Suppressor macrophage treated with lipopolysaccharide for 1 hour (primary cell): ENCODE measurements at regions not wholly inside any gene's neighbourhood (a gene's known extent, or its start where the extent isn't known, plus 50 kb on each side); places are given as distances from the start of the nearest gene placed in this dataset.
"Not testable (repeated sequence)": the region's sequence is repeated elsewhere in the genome, so short reads cannot be mapped to it uniquely, and the experiment has no call there.

Experiments
- DNase-seq, 3 donors: peaks; one replicate each; pipeline ENCODE4 v3.0.0-alpha.2; 2020 to 2022

DNA sequence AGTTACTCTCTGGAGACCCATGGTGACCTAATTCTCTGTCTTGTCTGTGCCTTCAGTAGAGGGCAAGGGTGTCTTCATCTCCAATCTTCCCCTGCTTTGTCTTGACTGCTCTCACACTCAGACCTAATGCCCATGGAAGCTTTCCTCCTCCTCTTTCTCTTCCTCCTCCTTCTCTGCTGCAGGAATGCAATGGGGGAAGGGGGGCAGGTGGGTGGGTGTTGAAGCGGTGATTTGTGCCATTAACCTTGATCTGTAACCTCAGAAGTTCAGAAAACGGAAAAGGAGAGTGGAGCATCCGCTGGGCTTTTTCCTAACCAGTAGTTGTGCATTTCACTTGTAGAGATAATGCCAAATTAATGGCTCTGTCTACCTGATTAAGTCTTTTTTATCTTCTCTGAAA, 172.3 kb upstream of the CDH11 start:
- no peak for DNase-seq

DNA sequence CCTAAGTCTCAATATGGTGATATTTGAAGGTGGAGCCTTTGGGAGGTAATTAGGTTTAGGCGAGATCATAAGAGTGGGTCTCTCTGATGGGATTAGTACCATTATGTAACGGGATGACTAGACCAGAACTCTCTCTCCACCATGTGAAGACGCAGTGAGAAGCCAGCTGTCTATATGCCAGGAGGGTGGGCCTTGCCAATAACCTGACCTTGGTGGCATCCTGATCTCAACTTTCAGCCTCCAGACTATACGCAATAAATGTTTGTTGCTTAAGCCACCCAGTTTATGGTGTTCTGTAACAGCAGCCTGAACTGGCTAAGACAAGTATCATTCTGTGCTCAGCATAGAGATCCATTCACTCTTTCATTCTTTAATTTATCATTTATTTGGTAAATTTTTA, 167.2 kb upstream of the CDH11 start:
- no peak for DNase-seq

DNA sequence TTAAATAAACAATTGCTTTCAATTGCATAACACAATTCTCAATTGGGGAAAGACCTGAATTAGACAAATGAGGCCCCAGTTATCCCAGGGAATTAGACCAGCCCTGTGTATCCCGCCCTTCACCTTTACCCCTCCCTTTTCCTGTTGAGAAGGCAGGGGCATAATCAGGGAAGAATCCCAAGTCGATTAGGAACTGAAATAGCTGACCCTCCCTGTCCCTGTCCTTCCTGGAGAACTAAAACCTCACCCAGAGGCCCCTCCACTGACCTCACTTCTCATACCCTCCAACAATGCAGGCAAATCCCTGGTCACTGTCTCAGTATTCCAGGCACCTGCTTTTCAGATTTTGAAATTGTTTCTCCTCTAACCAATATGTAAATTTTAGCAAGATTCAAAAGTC, 165.4 kb upstream of the CDH11 start:
- DNase-seq, result no peak

DNA sequence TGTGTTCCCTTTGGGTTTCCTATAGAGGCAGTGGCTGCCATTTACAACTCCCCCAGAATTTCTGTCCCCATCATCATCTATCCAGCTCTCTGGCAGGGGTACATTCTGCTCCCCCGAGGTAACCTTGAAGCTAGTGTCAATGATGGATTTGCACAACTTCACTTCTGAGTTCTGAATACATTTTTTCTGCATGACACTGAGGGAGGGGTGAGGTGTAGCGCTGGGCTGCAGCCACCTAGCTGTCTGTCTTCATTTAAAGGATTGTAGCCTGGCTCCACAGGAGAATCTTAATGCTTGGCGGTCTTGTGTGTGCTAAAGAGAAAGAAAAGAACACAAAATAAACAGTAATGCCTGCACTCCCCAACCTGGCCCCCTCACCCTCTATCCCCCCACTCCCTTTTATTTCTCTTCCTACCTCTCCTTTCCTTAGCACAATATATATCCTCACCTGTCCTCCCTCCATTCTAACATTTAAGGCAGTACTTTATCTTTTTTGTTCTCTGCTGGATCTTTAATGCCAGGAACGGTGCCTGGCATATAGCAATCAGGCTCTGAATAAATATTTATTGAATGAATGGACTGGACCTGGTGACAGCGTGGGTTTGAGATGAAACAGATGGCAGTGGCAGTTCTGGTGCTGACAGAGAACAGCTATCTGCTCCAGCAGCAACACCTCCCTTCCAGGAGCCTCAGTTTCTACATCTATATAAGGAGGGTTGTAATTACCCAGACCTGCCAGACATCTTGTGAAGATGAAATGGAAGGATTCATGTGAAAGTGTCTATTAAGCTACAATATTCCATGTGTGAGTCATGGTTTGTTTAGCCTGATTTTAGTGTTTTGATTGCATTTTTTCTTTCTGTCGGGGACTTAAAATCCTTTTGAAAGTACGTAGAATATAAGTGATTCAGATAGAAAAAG, 163.5 kb upstream of the CDH11 start:
- DNase-seq, result no peak

DNA sequence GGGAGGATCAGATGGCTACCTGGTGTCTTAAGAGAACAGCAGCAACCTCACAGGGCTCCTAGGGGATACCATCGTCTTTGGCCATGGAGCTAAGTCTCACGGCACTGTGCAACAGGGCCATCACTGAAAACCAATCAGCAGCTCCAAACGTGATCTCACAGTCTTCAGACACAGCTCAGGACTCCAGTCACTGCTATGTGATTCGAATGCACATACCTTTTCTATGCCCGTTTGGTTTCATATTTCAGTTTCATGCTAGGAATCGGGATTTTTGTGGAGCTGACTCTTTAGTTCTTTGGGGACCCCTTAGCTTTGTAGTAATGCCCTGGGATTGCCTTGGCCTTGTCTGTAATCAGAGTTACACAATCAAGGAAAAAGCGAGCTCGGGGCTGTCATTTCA, 162.8 kb upstream of the CDH11 start:
- DNase-seq, result no peak

DNA sequence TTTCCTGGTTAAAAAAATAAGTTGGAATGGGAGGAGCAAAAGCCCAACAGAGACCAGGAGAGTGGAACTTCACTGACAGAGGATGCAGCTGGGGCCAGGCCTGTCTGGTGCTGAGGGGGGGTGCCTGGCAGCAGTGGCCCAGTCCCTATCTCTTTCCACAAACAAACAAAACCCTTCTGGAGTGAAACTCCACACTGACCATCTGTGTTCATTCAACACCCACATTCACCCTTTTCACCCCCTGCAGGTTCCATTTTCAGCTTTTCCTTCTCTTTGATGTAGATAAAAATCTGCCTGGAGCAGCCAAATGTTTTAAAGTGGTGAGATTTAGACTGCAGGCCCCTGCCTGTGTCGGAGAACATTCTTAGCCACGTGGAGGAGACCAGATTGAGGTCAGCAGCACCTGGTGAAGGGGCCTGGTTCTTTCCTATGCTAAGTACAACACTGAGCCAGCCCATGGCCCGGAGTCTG, 161.4 kb upstream of the CDH11 start:
- no peak for DNase-seq

DNA sequence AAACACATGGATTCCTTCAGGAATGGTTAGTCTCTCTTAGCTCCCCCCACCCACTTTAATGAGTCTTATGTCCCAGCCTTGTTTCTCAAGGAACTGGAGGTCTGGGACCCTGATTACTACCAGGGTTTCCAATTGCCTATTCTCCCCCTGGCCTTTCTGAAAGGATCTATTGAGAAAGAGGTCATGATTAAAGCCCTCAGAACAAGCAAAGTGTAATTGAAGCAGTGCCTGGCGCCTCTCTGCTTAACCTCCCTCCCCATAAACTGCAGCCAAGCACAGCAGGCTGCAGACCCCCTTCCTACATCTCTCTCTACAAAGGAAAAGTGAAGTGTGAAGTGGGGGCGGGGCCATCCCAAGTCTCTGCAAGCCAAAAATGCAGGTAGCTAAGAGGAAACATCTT, 159.7 kb upstream of the CDH11 start:
- no peak for DNase-seq

DNA sequence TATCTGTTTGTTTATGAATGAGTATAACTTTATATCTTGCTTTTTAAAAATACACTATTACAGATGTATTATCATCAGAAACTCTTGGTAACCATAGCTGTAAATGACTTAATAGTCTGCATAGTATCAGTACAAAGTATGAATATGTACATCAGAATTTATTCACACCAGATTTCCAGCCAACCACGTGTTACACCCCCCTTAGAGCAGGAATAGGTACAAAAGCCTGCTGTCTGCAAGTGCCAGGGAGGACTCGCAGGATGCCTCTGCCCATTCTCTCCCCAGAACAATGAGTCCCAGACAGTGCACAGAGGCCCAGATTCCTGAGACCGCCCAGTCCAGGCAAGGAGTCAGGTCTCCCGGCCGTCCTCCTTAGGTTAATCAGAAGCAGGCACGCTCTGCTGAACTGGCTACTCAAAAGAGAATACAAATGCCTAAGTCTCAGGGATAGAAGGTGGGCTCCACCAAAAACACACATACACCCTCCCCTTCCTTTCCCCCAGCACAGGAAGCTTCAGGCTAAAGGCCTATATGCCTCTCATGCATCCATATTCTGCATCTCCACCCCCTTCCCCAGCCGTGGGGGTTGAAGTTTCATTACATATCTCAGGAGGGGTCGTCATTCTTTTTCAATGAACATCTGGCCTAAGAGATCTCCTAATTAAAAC, 159.1 kb upstream of the CDH11 start:
- DNase-seq, result no peak

DNA sequence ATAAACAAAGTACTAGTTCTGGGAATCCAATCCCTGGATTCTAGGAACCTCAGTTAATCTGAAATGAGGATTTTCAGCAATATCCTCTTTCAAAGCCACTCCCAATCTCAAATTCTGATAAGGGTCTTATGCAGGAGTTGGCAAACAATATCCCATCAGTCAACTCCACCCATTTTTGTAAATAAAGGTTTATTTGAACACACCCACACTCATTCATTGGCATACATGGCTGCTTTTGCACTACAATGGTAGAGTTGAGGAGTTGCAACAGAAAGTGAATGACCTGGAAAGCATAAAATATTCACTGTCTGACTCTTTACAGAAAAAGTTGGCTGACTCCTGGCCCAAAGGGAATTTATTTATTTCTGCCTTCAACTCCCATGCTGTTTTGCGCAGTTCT, 157.7 kb upstream of the CDH11 start:
- no peak for DNase-seq

DNA sequence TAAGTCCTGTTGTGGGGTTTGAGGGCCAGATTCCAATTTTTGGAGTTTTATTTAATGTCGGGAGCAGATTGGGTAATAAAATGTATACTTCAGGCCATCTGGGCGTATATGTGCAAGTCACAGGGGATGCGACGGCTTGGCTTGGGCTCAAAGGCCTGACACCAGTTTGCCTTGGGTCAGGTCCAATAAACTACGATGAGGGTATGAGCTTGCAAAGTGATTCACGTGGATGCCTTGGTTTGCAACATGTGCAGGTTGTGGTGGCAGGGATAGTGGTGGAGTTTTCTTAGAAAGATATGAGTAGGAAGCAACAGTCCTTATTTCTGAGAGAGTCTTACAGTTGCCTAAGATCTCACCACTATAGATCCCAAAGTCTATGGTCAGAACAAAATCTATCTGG, 157.0 kb upstream of the CDH11 start:
- DNase-seq, result no peak

DNA sequence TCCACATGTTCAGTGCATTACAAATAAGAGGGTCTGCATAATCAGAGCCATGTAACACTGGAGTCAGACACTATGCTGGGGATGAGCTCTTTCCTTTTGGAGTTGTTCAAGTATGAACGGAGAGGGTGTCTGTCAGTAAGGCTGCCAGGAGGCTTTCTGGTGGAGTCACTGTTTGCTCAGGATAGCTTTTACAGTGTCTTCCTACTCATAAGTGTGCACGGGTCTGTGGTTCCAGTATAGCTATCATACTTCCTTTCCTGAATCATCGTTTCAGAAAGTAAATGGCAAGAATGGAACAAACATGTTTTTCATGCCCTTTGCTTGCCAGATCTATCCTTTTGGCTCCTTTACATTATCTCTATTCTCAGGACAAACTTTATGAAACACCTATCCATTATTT, 152.7 kb upstream of the CDH11 start:
- no peak for DNase-seq

DNA sequence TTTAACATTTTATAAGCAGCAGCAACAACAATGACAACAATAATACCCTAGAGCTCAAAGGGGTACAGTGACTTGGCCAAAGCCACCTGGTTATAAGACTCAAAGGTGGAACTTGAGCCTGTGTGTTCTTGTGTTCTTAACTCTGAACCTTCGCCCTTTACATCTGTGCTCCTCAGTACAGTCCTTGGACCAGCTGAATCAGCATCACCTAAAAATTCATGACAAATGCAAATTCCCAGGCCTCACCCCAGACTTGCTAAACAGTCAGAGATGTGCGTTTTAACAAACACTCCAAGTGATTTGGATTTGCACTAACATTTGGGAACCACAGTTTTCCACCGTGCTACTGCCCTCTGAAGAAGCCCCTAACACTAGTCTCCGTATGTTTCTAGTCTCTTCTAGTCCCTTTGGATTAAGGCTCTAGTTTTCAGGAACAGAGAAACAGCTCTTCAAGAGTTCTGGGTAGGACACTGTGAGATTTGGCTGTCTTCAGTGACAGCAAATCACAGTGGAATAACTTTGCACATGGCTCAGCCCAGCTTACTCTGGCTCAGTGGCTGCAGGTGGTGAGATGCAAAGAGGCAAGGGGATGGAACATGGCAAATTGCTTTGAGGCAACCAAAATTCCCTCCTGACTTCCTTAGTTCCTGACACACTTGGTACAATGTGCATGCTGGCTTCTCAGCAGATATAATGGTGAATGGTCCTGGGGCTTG, 151.0 kb upstream of the CDH11 start:
- DNase-seq, result no peak

DNA sequence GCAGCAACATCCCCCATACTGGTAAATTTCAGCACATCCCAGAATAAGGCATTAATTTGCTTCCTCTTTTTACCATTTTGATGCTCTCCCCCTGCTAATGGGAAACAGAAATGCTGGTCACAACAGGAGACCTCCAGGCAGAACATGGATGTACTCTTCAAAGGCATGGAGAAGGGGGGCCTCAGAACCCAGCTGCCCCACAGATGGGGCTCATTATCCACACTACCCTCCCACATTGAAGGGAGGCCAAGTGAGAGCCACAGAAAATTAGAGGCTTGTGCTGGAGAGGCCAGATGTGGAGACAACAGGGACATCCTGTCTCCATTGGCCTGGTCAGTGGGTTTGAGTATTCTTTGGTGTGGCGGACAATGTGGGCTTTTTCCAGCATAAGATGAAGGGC, 150.1 kb upstream of the CDH11 start:
- DNase-seq, result no peak

DNA sequence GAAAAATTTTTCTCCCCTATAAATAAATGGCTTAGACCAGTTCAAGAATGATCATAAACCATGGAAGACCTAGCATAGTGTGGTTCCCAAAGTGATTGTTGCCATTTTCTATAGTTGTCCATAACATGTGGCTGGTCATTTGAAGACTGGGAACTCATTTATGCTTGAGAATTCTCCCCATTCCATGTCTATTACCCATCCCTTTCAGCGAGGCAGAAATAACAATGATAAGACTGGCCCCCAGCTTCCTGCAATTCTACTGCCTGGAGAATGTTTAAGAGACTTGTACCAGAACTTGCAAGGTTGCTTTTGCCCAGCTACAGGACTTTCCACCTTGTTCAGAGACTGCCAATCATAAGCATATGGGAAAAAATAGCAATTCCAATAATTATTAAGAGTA, 146.5 kb upstream of the CDH11 start:
- DNase-seq, result no peak

DNA sequence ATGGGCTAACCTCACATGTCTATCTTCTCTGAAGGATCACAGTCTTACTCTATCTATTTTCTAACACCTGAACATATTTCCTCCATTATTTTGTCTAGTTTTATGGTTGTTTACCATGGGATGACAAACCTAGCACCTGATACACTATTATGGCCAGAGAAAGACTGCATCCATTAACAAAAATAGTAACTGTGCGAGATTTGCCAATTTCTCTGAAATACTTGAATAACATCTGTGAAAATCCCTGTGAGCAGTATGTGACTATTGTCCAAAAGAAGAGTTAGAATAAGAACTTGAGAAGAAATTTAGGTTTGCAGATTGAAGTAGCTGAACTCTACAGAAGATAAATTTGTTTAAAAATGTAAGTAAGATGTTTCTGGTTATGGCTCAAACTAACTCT, 142.0 kb upstream of the CDH11 start:
- DNase-seq, result no peak

DNA sequence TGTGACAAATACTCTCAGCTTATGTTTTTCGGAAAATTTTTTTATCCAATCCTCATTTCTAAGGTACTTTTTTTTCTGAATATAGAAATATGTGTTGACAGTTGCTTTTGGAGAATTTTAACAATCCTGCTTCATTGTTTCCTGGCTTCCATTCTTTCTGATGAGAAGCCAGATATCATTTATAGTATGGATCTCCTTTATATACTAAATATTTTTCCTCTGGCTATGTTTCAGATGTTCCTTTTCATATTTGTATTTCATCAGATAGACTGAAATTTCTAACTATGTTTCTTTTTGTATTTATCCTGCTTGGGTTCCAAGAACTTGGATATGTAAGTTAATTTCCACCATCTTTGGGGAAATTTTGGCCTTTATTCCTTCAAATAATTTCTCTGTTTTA, 138.9 kb upstream of the CDH11 start:
- no peak for DNase-seq

DNA sequence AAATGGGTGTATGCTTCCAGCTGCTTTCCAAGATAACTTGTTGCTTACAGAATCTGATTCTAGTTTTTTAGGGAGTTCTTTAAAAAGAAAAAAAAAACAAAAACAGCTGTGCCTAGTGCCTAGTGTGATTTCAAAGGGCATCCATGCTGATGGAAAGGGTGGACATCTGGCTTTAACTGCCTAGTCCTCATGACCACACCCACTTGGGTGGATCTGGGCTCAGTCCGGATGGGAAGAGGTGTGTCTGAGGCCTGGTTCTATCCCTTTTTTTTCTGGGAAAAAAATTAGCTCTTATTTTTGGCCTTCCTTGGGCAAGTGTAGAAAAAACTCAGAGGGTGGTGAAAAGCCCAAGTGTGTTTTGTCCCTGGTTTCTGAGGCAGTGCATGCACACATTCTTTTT, 132.3 kb upstream of the CDH11 start:
- no peak for DNase-seq

DNA sequence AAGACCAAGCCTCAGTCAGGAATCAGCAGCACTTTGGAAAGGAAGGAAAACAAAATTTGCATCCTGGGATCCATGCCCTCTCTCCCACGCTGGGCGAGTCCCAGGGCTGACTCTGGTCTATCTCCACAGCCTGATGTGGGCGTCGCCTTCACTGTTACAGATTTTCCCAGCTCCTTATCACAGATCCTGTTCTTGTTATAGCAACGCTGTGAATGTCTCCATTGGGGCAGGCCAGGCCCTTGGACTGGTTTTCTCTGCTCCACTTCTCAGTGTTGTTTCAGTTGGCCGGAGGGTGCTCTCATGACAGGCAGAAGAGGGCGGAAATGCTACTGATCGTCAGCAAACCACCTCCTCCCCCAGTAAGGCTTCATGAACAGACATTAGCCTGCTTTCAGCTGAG, 127.9 kb upstream of the CDH11 start:
- DNase-seq, result no peak

DNA sequence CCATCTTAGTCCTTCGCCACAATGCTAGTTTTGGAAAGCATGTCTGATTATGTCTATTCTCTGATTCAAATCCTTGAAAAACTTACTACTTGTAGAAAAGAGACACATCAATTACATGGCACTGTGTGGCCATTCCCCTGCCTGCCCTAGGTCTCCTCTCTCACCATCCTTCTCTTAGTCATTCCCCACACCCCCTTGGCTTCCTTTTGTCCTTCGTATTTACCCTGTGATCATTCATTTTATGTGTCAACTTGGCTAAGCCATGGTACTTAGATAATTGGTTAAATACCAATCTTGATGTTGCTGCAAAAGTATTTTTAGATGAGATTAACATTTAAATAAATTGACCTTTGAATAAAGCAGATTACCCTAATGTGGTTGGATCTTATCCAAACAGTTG, 122.9 kb upstream of the CDH11 start:
- no peak for DNase-seq

DNA sequence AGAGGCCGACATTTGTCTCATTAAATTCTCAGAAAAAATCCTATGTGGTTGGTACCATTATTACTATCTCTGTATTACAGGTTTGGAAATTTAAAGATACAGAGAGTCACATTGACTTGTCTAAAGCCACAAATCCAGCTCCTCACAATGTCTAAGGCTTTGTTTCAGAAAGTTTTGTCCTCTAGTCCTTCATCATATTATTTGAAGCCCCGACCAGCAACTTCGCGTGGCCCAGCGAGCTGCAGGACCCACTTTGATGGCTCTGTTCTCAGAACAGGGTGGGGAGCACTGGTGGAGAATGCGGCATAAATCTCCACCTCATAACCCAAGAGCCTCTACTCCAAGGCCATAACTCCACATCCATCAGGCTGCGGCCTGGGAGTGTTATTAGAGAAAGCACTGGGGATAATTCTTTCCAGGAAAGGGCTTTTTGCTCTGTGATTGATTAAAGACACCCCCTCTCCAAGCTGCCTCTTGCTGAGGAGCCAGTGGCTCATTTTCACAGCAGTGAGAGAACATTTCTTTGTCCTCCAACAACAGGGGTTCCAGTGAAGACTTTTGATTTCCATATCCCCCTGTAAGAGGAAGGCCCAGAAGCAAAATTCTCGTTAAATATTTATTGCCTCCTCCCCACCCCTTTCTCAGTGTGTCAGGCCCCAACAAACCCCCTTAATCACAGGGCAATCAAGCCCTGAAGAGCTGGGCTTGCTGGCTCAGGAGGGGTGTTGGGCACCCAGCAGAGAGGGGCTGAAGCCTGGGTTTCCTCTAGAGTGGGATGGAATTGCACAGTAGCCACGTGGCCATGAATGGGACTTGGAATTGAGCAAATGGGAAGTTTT, 113.7 kb upstream of the CDH11 start:
- no peak for DNase-seq

DNA sequence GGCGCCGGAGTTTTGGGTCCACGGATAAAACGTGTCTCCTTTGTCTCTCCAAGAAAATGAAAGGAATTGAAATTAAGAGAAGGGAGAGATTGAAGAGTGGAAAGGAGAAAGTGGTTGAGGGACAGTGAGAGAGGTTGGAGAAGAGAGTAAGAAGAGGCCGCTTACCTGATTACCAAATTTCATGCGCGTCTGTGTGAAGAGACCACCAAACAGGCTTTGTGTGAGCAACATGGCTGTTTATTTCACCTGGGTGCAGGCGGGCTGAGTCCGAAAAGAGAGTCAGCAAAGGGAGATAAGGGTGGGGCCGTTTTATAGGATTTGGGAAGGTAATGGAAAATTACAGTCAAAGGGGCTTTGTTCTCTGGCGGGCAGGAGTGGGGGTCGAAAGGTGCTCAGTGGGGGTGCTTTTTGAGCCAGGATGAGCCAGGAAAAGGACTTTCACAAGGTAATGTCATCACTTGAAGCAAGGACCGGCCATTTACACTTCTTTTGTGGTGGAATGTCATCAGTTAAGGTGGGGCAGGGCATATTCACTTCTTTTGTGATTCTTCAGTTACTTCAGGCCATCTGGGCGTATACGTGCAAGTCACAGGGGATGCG, 113.0 kb upstream of the CDH11 start:
- not testable (repeated sequence) for DNase-seq

DNA sequence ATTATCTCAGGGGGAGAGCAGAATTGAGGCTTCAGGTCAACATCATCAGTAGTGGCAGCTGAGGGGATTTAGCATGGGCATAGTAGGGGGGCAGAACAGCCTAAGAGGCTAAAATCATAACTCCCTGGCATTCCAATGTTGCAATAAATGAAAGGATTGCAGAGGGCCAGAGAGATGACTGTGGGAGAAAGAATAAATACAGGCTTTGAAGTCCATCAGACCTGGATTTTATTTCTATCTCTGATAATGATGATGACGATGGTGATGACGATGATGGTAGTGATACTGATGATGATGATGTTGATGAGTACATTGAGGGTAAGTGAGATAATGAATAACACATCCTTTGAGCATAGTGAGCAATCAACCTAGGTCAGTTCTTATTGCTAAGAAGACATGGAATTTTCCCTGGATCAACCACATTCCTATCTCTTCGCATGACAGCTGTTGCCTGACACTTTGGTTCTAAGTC, 107.4 kb upstream of the CDH11 start:
- DNase-seq, result no peak
